Pancreas (tissue), 10 donors: ENCODE measurements at regions not wholly inside any gene's neighbourhood (a gene's known extent, or its start where the extent isn't known, plus 50 kb on each side); places are given as distances from the start of the nearest gene placed in this dataset.

Experiments used
- ATAC-seq, 4 donors: fragments of 200-7000 bp; cut with Tn5 transposase; one replicate each; pipeline versions ENCODE4 v1.8.0 to v1.9.1; 2020; ENCODE audit warnings: mild to moderate bottlenecking in 4 of 4, moderate library complexity in 4 of 4
- DNase-seq, 6 donors: peaks; one replicate each; pipeline ENCODE4 v3.0.0-alpha.2; 2020
- FAIRE-seq: peaks from 2 replicates; lab custom pipeline; 2012; peaks lifted over from hg19 to GRCh38; lab: Jason Lieb, UNC
- H3K27ac ChIP-seq, 4 donors: fragments of 200-600 bp; sonication (generic); 1 replicate in 3 of 4; 2 replicates in 1 of 4; pipeline versions ENCODE4 v1.5.0 to v1.8.0; 2020
- H3K27me3 ChIP-seq, 4 donors: fragments of 200-600 bp; one replicate each; pipeline ENCODE4 v1.8.0; 2021
- H3K36me3 ChIP-seq, 3 donors: fragments of 200-600 bp; sonication (generic) in 1 of 3; one replicate each; pipeline versions ENCODE4 v1.5.0 to v1.8.0; 2020 to 2021
- H3K4me1 ChIP-seq, 3 donors: fragments of 200-600 bp; one replicate each; pipeline ENCODE4 v1.8.0; 2021
- H3K4me3 ChIP-seq, 4 donors: fragments of 200-600 bp; sonication (generic) in 2 of 4; one replicate each; pipeline versions ENCODE4 v1.5.0 to v1.8.0; 2020 to 2021
- H3K9me3 ChIP-seq, 4 donors: fragments of 200-600 bp; one replicate each; pipeline ENCODE4 v1.8.0; 2021
- WGBS, 2 donors: extraction: QIAGEN DNeasy Blood & Tissue Kit; methylation state at CpG; one replicate each; pipeline ENCODE4 v1.1.7; 2013; 5-methylcytosine and 5-hydroxymethylcytosine counted together
- intact Hi-C, 3 donors: fragments of 100-400 bp; cut with DNase I; formaldehyde crosslinking; loops; one replicate each; pipeline versions ENCODE4 v1.11.1 to v1.14.2; 2022
- TF ChIP-seq, protein P1 (sequence below), 4 donors: fragments of 200-600 bp; sonication (generic) in 3 of 4; IDR thresholded peaks; one replicate each; pipeline versions ENCODE4 v1.5.0 to v1.8.0; 2021; ENCODE audit warnings: antibody characterized with exemption in 4 of 4
- donor health status: healthy with polysubstance abuse.
- donor health status: DM: no; HTN: no; CAD: no; lungs with moderate emphysema.
- donor health status: DM: no; HTN: no; CAD: no.
- donor health status: control.
- donor health status: control.
- donor health status: Bipolar disorder and iron deficiency.
- donor health status: DM: yes; HTN: yes; CAD: no.
- donor health status: DM: no; HTN: no; CAD: no.
- donor health status: DM: no; HTN: no; CAD: no.
- donor health status: DM: yes; HTN: yes; CAD: no.

DNA sequence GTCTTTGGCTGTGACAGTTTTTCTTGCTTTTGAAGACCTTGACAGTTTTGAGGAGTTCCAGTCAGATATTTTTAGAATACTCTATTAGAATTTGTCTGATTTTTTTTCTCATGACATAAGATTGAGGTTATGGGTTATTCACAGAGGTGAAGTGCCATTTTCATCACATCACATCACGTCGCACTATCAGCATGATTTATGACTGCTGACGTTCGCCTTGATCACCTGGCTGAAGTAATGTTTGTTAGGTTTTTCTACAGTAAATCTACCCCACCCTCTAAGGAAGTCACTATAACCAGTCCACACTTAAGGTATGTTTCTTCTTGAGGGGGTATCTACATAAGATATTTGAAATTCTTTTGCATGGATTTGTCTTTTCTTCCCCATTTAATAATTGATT, 169.7 kb downstream of the NDFIP2 start:
- DNase-seq (no peak), FAIRE-seq (no peak), ATAC-seq (no peak)
- Histone ChIP-seq H3K4me3 (no peak overlapping the region), H3K4me1 (peaks cover 0 to 4% (median 0%) of the 10 kb centered on the region in 3 donors), H3K36me3 (no peaks in the 10 kb centered on the region), H3K27ac (no peak overlapping the region), H3K27me3 (no peaks in the 10 kb centered on the region), H3K9me3 (no peaks in the 10 kb centered on the region)
- TF ChIP-seq, protein P1, sequence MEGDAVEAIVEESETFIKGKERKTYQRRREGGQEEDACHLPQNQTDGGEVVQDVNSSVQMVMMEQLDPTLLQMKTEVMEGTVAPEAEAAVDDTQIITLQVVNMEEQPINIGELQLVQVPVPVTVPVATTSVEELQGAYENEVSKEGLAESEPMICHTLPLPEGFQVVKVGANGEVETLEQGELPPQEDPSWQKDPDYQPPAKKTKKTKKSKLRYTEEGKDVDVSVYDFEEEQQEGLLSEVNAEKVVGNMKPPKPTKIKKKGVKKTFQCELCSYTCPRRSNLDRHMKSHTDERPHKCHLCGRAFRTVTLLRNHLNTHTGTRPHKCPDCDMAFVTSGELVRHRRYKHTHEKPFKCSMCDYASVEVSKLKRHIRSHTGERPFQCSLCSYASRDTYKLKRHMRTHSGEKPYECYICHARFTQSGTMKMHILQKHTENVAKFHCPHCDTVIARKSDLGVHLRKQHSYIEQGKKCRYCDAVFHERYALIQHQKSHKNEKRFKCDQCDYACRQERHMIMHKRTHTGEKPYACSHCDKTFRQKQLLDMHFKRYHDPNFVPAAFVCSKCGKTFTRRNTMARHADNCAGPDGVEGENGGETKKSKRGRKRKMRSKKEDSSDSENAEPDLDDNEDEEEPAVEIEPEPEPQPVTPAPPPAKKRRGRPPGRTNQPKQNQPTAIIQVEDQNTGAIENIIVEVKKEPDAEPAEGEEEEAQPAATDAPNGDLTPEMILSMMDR (IDR thresholded peaks at IDR 0.05) = no peak
- WGBS, 2 donors = 57 to 65% methylated on average over 4 of the region's 4 CpGs
- intact Hi-C loops = no loop called here

DNA sequence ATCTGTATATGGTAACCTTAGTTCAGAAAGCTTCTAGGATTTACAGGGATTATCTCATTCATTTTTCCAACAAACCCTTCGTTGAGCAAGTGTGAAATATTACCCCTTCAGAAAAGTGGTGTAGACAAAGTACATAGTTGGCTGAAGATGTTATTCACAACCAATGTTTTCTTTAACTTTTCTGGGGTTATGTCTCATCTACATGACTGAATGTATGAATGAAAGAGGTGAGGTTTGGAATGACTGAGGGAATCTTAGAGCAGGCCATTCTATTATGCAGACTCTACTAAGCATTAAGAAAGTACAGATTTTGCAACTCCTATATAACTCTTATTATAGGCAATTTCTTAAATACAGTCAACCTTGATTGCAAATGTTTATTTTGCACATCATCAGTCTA, 167.2 kb downstream of the NDFIP2 start:
- ATAC-seq = no peak
- Histone ChIP-seq H3K27me3 (no peaks in the 10 kb centered on the region), H3K9me3 (no peaks in the 10 kb centered on the region), H3K27ac (no peak overlapping the region), H3K36me3 (no peaks in the 10 kb centered on the region), H3K4me3 (no peak overlapping the region), H3K4me1 (peaks cover 0 to 4% (median 0%) of the 10 kb centered on the region in 3 donors)
- TF ChIP-seq, protein P1 (IDR thresholded peaks at IDR 0.05) = no peak
- no peak for FAIRE-seq
- intact Hi-C loops = no loop called here
- DNase-seq = no peak
- WGBS, 2 donors = 88 to 95% methylated on average over 1 of the region's 1 CpG

DNA sequence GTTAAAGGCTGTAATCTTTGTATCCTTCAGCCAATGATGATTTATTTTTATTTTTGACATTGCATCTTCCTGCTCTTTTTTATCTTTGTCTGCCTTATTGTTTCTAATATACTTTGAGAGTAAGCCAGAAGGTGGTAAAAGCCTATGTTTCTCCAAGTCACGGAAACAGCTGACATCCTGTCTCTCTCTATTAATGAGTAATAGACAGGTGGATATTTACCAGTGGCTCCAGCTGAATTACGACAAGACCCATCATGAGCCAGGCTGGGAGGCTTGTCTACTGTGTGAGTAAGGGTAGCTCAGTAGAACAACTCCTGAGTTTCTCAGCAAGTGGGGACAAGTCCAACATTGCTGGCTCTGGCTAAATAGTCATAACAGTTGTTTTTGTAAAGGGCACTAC, 166.6 kb downstream of the NDFIP2 start:
- H3K4me1 ChIP-seq = peaks cover 0 to 4% (median 0%) of the 10 kb centered on the region in 3 donors
- no peaks in the 10 kb centered on the region for H3K27me3 ChIP-seq
- no peaks in the 10 kb centered on the region for H3K36me3 ChIP-seq
- no peaks in the 10 kb centered on the region for H3K9me3 ChIP-seq
- H3K27ac ChIP-seq = no peak overlapping the region
- FAIRE-seq (no peak), ATAC-seq (peak in 3 of 4 donors; percentile 51 to 85 (median 53)), DNase-seq (no peak)
- intact Hi-C loops = no loop called here
- TF ChIP-seq, protein P1 (IDR thresholded peaks at IDR 0.05) = no peak
- H3K4me3 ChIP-seq = no peak overlapping the region
- 22 to 27% methylated on average over 2 of the region's 2 CpGs for WGBS, 2 donors

DNA sequence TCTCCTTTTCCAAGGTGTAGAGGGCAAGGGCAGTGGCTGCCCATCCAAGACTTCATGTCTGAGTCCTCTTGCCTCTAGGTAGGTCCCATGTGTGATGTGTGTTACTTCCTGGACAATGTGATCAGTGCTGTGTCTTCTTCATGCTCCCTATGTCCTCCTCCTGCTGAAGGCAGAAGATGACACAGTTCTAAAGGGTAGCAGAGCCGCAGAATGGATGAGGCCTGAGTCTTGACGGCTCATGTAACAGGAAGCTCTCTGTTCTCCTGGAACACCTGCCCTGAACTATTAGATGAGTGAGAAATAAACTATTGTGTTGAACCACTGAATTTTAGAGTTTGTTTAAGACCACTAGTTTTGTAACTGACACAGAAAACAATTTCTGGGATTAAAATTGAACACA, 165.9 kb downstream of the NDFIP2 start:
- TF ChIP-seq, protein P1 (IDR thresholded peaks at IDR 0.05) = no peak
- DNase-seq (no peak), ATAC-seq (no peak), FAIRE-seq (no peak)
- Histone ChIP-seq H3K36me3 (no peaks in the 10 kb centered on the region), H3K9me3 (no peaks in the 10 kb centered on the region), H3K4me1 (peaks cover 0 to 4% (median 0%) of the 10 kb centered on the region in 3 donors), H3K4me3 (no peak overlapping the region), H3K27me3 (no peaks in the 10 kb centered on the region), H3K27ac (no peak overlapping the region)
- intact Hi-C loops = no loop called here
- WGBS, 2 donors = 86 to 90% methylated on average over 2 of the region's 2 CpGs

DNA sequence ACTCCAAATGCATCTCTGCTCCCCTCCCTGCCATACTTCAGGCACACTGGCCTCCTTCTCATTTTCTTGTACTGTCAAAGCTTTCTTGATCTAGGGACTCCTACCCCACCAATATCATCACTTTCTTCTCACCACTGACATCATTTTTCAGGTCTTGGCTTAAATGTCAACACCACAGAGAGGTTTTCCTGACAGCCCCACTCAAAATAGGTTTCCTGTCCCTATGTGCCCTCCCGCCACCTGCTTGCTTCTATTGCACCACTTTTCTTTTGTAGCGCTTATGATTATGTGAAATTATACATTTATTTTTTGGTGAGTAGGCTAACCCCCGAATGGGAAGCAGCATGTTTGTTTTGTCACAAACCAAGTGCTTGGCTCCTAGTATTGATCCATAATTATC, 164.6 kb downstream of the NDFIP2 start:
- no peak for ATAC-seq
- TF ChIP-seq, protein P1 (IDR thresholded peaks at IDR 0.05) = no peak
- FAIRE-seq = no peak
- 66 to 71% methylated on average over 3 of the region's 3 CpGs for WGBS, 2 donors
- H3K27me3 ChIP-seq = no peaks in the 10 kb centered on the region
- H3K4me1 ChIP-seq = peaks cover 0 to 4% (median 0%) of the 10 kb centered on the region in 3 donors
- H3K27ac ChIP-seq = no peak overlapping the region
- no peaks in the 10 kb centered on the region for H3K9me3 ChIP-seq
- no peak overlapping the region for H3K4me3 ChIP-seq
- intact Hi-C loops = no loop called here
- H3K36me3 ChIP-seq = no peaks in the 10 kb centered on the region
- DNase-seq = no peak
